ENCODE measurements at regions not wholly inside any gene's neighbourhood (a gene's known extent, or its start where the extent isn't known, plus 50 kb on each side); places are given as distances from the start of the nearest gene placed in this dataset.

- TF ChIP-seq, protein P1, sequence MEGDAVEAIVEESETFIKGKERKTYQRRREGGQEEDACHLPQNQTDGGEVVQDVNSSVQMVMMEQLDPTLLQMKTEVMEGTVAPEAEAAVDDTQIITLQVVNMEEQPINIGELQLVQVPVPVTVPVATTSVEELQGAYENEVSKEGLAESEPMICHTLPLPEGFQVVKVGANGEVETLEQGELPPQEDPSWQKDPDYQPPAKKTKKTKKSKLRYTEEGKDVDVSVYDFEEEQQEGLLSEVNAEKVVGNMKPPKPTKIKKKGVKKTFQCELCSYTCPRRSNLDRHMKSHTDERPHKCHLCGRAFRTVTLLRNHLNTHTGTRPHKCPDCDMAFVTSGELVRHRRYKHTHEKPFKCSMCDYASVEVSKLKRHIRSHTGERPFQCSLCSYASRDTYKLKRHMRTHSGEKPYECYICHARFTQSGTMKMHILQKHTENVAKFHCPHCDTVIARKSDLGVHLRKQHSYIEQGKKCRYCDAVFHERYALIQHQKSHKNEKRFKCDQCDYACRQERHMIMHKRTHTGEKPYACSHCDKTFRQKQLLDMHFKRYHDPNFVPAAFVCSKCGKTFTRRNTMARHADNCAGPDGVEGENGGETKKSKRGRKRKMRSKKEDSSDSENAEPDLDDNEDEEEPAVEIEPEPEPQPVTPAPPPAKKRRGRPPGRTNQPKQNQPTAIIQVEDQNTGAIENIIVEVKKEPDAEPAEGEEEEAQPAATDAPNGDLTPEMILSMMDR (IDR thresholded peaks at IDR 0.05; ENCODE audit: low read length), result no peak
- no peak for TF ChIP-seq EZH2 (optimal IDR thresholded peaks at IDR 0.05; ENCODE audit: low read depth, low read length)
Measured at GRCh38 chr15:47139965-47140364, 577.3 kb upstream of the SEMA6D start.

All from MM.1S (cell line).